HCT116 (cell line): ENCODE measurements at regions not wholly inside any gene's neighbourhood (a gene's known extent, or its start where the extent isn't known, plus 50 kb on each side); places are given as distances from the start of the nearest gene placed in this dataset.

Experiments used
- ATAC-seq: fragments of 200-7000 bp; cut with Tn5 transposase; 2 replicates; pipeline ENCODE4 v1.9.1; 2020; ENCODE audit warnings: mild to moderate bottlenecking, moderate library complexity
- BruUV-seq: library from RNA; stranded (reverse); fragments of 400-500 nt; replicated peaks from 2 replicates; lab custom pipeline; 2021; lab: Mats Ljungman, UMichigan
- CTCF ChIA-PET: fragments of 300-600 bp; sonication (Branson Sonifier 250); formaldehyde crosslinking; loops from one replicate; lab custom pipeline; 2021; ENCODE audit warnings: antibody characterized with exemption; lab: Charles Lee
- POLR2A ChIA-PET: fragments of 300-600, 350-600 bp; sonication (Branson Sonifier 250); formaldehyde crosslinking; loops from one replicate; lab custom pipeline; 2021; ENCODE audit warnings: antibody characterized with exemption; lab: Charles Lee
- RAD21 ChIA-PET, 2 experiments: fragments of 300-600 bp; sonication (Branson Sonifier 250); formaldehyde crosslinking; loops; one replicate each; lab custom pipeline; 2023; ENCODE audit warnings: low total read pairs in 2 of 2; ENCODE audit not compliant: uncharacterized antibody in 2 of 2, unreplicated experiment in 2 of 2, low non-redundant PET in 1 of 2; lab: Charles Lee
- DNase-seq: peaks from one replicate; pipeline ENCODE4 v3.0.0-alpha.2; 2010; ENCODE audit warnings: low read depth, low spot score
- H2AFZ ChIP-seq: fragments of 200-600 bp; shearing (Covaris generic), sonication (generic); 2 replicates; pipeline ENCODE4 v1.6.1; 2017; ENCODE audit warnings: low read depth, mixed run types, mixed read lengths, antibody characterized with exemption, low read length; ENCODE audit not compliant: poor library complexity, severe bottlenecking
- H3K27ac ChIP-seq: 2 replicates; pipeline ENCODE4 v1.5.1; 2012; ENCODE audit warnings: low read depth, low read length
- H3K27me3 ChIP-seq: fragments of 200-600 bp; sonication (generic); 2 replicates; pipeline ENCODE4 v1.6.1; 2016; ENCODE audit warnings: mixed run types, low read length, mixed read lengths; ENCODE audit not compliant: insufficient read depth
- H3K36me3 ChIP-seq, 2 experiments: fragments of 200-500 bp in 1 of 2; fragments of 200-600 bp in 1 of 2; sonication (Bioruptor generic) in 1 of 2; sonication (generic) in 1 of 2; 2 replicates each; pipeline versions ENCODE4 v1.5.1 to v1.6.1; 2014 to 2016; ENCODE audit warnings: low read length in 2 of 2, inconsistent platforms in 1 of 2, mixed read lengths in 1 of 2, mixed run types in 1 of 2; ENCODE audit not compliant: insufficient read depth in 2 of 2, control insufficient read depth in 1 of 2
- H3K4me1 ChIP-seq, 2 experiments: fragments of 200-600 bp in 1 of 2; sonication (generic) in 1 of 2; 2 replicates each; pipeline versions ENCODE4 v1.5.1 to v1.6.1; 2012 to 2017; ENCODE audit warnings: low read length in 2 of 2, inconsistent platforms in 1 of 2, mild to moderate bottlenecking in 1 of 2, mixed read lengths in 1 of 2, mixed run types in 1 of 2, moderate library complexity in 1 of 2; ENCODE audit not compliant: insufficient read depth in 2 of 2, control insufficient read depth in 1 of 2
- H3K4me2 ChIP-seq: fragments of 200-600 bp; sonication (generic); 2 replicates; pipeline ENCODE4 v1.6.1; 2017; ENCODE audit warnings: mixed run types, low read length, mixed read lengths
- H3K4me3 ChIP-seq, 2 experiments: fragments of 200-600 bp in 1 of 2; sonication (generic) in 1 of 2; replicated peaks in 1 of 2; 2 replicates each; pipeline ENCODE4 v1.5.1; 2011 to 2016; ENCODE audit warnings: low read length in 2 of 2, control low read depth in 1 of 2, low read depth in 1 of 2, mild to moderate bottlenecking in 1 of 2, mixed read lengths in 1 of 2, mixed run types in 1 of 2
- H3K79me2 ChIP-seq: fragments of 200-600 bp; sonication (generic); 2 replicates; pipeline ENCODE4 v1.6.1; 2017; ENCODE audit warnings: mild to moderate bottlenecking, mixed run types, low read length, moderate library complexity, mixed read lengths; ENCODE audit not compliant: insufficient read depth
- H3K9ac ChIP-seq: fragments of 200-600 bp; sonication (generic); 2 replicates; pipeline ENCODE4 v1.6.1; 2016; ENCODE audit warnings: low read length, mixed read lengths
- H3K9me2 ChIP-seq: fragments of 200-600 bp; sonication (generic), shearing (Covaris generic); 2 replicates; pipeline ENCODE4 v1.6.1; 2017; ENCODE audit warnings: mixed run types, mild to moderate bottlenecking, moderate library complexity; ENCODE audit not compliant: insufficient read depth
- H3K9me3 ChIP-seq, 2 experiments: fragments of 200-500 bp in 1 of 2; fragments of 200-600 bp in 1 of 2; sonication (Bioruptor generic) in 1 of 2; sonication (generic) in 1 of 2; 2 replicates each; pipeline ENCODE4 v1.6.1; 2014 to 2017; ENCODE audit warnings: low read length in 2 of 2, mixed read lengths in 2 of 2, inconsistent platforms in 1 of 2, low read depth in 1 of 2, mild to moderate bottlenecking in 1 of 2, mixed run types in 1 of 2, moderate library complexity in 1 of 2; ENCODE audit not compliant: control insufficient read depth in 1 of 2, insufficient read depth in 1 of 2
- H4K20me1 ChIP-seq: fragments of 200-600 bp; sonication (generic), shearing (Covaris generic); 2 replicates; pipeline ENCODE4 v1.6.1; 2017; ENCODE audit warnings: mixed run types, mild to moderate bottlenecking, moderate library complexity; ENCODE audit not compliant: insufficient read depth
- CEBPB ChIP-seq: IDR thresholded peaks from 2 replicates; pipeline ENCODE4 v1.6.1; 2012; ENCODE audit warnings: low read depth
- EGR1 ChIP-seq: IDR thresholded peaks from 2 replicates; pipeline ENCODE4 v1.6.1; 2012; ENCODE audit warnings: low read depth
- EZH2phosphoT487 ChIP-seq: fragments of 200-600 bp; IDR thresholded peaks from 2 replicates; pipeline ENCODE4 v1.6.1; 2018; ENCODE audit warnings: antibody characterized with exemption, borderline replicate concordance
- JUND ChIP-seq: IDR thresholded peaks from 2 replicates; pipeline ENCODE4 v1.6.1; 2012
- POLR2AphosphoS5 ChIP-seq: IDR thresholded peaks from 2 replicates; pipeline ENCODE4 v1.6.1; 2011; ENCODE audit warnings: mild to moderate bottlenecking, low read depth, low read length, moderate library complexity
- RAD21 ChIP-seq: IDR thresholded peaks from 2 replicates; pipeline ENCODE4 v1.6.1; 2012; ENCODE audit warnings: low read depth, mild to moderate bottlenecking
- SIN3A ChIP-seq: IDR thresholded peaks from 2 replicates; pipeline ENCODE4 v1.6.1; 2012; ENCODE audit warnings: low read depth
- SRF ChIP-seq: IDR thresholded peaks from 2 replicates; pipeline ENCODE4 v1.6.1; 2012; ENCODE audit warnings: low read depth
- YY1 ChIP-seq: IDR thresholded peaks from 2 replicates; pipeline ENCODE4 v1.6.1; 2011; ENCODE audit warnings: low read length, low read depth, moderate library complexity, mild to moderate bottlenecking; ENCODE audit not compliant: insufficient replicate concordance; ENCODE audit errors: extremely low read depth
- intact Hi-C: fragments of 100-400 bp; cut with micrococcal nuclease; formaldehyde crosslinking; loops from 2 replicates; pipeline ENCODE4 v1.10.0; 2022
- TF ChIP-seq, protein P1 (sequence below): IDR thresholded peaks from 2 replicates; pipeline ENCODE4 v1.6.1; 2012
- TF ChIP-seq, protein P2 (sequence below): IDR thresholded peaks from 2 replicates; pipeline ENCODE4 v1.6.1; 2012; ENCODE audit warnings: low read depth

DNA sequence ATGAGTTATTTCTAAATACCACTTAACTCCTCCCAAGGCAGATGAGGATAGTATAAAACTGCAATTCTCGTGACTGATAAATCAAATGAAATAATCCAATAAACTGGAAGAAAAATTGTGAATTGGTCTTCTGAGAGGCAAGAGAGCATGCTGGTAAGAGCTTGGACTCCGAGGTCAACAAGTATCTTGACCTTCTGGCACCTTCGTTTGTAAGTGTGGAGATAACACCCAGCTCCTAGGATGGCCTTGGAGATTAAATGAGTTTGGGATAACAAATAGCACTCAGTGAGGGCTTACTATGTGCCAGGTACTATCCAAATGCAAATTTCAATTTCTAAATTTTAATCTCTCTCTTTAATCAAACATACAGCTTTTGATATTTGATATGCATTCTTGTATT lies 866.3 kb upstream of the WWC1 start:
- Histone ChIP-seq H4K20me1 (no peaks in the 10 kb centered on the region), H2AFZ (no peak overlapping the region), H3K4me2 (no peak overlapping the region), H3K9me2 (no peaks in the 10 kb centered on the region), H3K4me3 (no peak overlapping the region), H3K9ac (no peak overlapping the region), H3K4me1 (no peaks in the 10 kb centered on the region), H3K9me3 (no peaks in the 10 kb centered on the region; a peak in 2 of 4 replicates), H3K79me2 (no peaks in the 10 kb centered on the region), H3K27ac (no peak overlapping the region), H3K36me3 (no peaks in the 10 kb centered on the region), H3K27me3 (no peaks in the 10 kb centered on the region)
- no peak for ATAC-seq
- no peak for DNase-seq
- intact Hi-C loops = no loop called here
- CTCF ChIA-PET = no interaction called here
- BruUV-seq = no TSS peak
- TF ChIP-seq SIN3A = no peak
- TF ChIP-seq SRF = no peak
- TF ChIP-seq RAD21 = no peak
- no peak for TF ChIP-seq YY1
- TF ChIP-seq, protein P1, sequence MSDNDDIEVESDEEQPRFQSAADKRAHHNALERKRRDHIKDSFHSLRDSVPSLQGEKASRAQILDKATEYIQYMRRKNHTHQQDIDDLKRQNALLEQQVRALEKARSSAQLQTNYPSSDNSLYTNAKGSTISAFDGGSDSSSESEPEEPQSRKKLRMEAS = no peak
- no peak for TF ChIP-seq CEBPB
- TF ChIP-seq, protein P2, sequence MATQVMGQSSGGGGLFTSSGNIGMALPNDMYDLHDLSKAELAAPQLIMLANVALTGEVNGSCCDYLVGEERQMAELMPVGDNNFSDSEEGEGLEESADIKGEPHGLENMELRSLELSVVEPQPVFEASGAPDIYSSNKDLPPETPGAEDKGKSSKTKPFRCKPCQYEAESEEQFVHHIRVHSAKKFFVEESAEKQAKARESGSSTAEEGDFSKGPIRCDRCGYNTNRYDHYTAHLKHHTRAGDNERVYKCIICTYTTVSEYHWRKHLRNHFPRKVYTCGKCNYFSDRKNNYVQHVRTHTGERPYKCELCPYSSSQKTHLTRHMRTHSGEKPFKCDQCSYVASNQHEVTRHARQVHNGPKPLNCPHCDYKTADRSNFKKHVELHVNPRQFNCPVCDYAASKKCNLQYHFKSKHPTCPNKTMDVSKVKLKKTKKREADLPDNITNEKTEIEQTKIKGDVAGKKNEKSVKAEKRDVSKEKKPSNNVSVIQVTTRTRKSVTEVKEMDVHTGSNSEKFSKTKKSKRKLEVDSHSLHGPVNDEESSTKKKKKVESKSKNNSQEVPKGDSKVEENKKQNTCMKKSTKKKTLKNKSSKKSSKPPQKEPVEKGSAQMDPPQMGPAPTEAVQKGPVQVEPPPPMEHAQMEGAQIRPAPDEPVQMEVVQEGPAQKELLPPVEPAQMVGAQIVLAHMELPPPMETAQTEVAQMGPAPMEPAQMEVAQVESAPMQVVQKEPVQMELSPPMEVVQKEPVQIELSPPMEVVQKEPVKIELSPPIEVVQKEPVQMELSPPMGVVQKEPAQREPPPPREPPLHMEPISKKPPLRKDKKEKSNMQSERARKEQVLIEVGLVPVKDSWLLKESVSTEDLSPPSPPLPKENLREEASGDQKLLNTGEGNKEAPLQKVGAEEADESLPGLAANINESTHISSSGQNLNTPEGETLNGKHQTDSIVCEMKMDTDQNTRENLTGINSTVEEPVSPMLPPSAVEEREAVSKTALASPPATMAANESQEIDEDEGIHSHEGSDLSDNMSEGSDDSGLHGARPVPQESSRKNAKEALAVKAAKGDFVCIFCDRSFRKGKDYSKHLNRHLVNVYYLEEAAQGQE = no peak
- TF ChIP-seq JUND = no peak
- TF ChIP-seq EZH2phosphoT487 = no peak
- TF ChIP-seq EGR1 = no peak
- TF ChIP-seq POLR2AphosphoS5 = no peak
- RAD21 ChIA-PET = no interaction called here
- POLR2A ChIA-PET = no interaction called here
